ENCODE measurements at regions not wholly inside any gene's neighbourhood (a gene's known extent, or its start where the extent isn't known, plus 50 kb on each side); places are given as distances from the start of the nearest gene placed in this dataset.

DNA sequence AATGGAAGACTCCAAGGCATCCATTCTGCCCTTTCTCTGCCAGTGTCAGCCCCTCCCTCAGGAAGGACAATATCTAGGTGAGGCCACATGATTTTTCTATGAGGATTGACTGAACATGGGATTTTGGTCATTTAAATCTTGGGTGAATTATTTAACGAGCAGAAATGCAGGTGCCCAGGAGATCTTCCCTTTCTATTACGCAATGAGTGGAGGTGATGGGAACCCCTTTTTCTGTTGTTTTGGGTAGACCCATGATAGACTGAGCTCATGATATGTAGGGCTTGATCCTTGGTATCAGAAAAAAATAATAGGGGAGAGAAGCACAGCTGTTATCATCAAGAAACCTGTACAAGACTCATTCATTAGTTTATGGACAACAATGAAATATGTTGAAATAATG, 112.6 kb upstream of the SPTLC3 start (continued):
- TF ChIP-seq, protein P1, sequence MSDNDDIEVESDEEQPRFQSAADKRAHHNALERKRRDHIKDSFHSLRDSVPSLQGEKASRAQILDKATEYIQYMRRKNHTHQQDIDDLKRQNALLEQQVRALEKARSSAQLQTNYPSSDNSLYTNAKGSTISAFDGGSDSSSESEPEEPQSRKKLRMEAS (IDR thresholded peaks at IDR 0.05) = no peak
- TF ChIP-seq, protein P2, sequence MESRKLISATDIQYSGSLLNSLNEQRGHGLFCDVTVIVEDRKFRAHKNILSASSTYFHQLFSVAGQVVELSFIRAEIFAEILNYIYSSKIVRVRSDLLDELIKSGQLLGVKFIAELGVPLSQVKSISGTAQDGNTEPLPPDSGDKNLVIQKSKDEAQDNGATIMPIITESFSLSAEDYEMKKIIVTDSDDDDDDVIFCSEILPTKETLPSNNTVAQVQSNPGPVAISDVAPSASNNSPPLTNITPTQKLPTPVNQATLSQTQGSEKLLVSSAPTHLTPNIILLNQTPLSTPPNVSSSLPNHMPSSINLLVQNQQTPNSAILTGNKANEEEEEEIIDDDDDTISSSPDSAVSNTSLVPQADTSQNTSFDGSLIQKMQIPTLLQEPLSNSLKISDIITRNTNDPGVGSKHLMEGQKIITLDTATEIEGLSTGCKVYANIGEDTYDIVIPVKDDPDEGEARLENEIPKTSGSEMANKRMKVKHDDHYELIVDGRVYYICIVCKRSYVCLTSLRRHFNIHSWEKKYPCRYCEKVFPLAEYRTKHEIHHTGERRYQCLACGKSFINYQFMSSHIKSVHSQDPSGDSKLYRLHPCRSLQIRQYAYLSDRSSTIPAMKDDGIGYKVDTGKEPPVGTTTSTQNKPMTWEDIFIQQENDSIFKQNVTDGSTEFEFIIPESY (IDR thresholded peaks at IDR 0.05) = no peak
- TF ChIP-seq RXRA (IDR thresholded peaks at IDR 0.05) (no peak), RAD21 (IDR thresholded peaks at IDR 0.05) (no peak), EGR1 (IDR thresholded peaks at IDR 0.05; ENCODE audit: low read depth in 2 of 2) (no peak), SP1 (IDR thresholded peaks at IDR 0.05) (no peak), NR2F2 (IDR thresholded peaks at IDR 0.05) (no peak)

DNA sequence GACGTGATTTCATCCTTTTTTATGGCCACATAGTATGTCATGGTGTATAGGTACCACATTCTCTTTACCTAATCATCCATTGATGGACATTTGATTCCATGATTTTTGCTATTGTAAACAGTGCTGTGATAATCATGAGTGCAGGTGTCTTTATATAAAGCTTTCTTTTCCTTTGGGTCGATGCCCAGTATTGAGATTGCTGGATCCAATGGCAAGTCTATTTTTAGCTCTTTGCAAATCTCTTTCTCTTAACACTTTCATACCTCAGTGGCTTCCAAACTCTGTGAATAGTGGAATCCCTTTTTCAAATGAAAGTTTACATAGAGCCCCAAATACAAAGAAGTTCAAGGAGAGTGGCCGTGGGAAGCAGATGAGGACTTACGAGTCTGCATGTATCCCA, 105.8 kb upstream of the SPTLC3 start:
- TF ChIP-seq HNF4A (conservative IDR thresholded peaks at IDR 0.05) (no peak), EGR1 (IDR thresholded peaks at IDR 0.05; ENCODE audit: low read depth in 2 of 2) (no peak), JUND (IDR thresholded peaks at IDR 0.05) (no peak), GABPA (IDR thresholded peaks at IDR 0.05 in 1 of 2, conservative IDR thresholded peaks at IDR 0.05 in 1 of 2) (no peak), NR2F2 (IDR thresholded peaks at IDR 0.05) (no peak), FOXA2 (IDR thresholded peaks at IDR 0.05) (no peak), TAF1 (conservative IDR thresholded peaks at IDR 0.05) (no peak), RXRA (IDR thresholded peaks at IDR 0.05) (no peak), RAD21 (IDR thresholded peaks at IDR 0.05) (no peak), FOXA1 (IDR thresholded peaks at IDR 0.05) (no peak), HNF4G (IDR thresholded peaks at IDR 0.05) (no peak), YY1 (IDR thresholded peaks at IDR 0.05) (no peak), SP1 (IDR thresholded peaks at IDR 0.05) (no peak)
- TF ChIP-seq, protein P3, sequence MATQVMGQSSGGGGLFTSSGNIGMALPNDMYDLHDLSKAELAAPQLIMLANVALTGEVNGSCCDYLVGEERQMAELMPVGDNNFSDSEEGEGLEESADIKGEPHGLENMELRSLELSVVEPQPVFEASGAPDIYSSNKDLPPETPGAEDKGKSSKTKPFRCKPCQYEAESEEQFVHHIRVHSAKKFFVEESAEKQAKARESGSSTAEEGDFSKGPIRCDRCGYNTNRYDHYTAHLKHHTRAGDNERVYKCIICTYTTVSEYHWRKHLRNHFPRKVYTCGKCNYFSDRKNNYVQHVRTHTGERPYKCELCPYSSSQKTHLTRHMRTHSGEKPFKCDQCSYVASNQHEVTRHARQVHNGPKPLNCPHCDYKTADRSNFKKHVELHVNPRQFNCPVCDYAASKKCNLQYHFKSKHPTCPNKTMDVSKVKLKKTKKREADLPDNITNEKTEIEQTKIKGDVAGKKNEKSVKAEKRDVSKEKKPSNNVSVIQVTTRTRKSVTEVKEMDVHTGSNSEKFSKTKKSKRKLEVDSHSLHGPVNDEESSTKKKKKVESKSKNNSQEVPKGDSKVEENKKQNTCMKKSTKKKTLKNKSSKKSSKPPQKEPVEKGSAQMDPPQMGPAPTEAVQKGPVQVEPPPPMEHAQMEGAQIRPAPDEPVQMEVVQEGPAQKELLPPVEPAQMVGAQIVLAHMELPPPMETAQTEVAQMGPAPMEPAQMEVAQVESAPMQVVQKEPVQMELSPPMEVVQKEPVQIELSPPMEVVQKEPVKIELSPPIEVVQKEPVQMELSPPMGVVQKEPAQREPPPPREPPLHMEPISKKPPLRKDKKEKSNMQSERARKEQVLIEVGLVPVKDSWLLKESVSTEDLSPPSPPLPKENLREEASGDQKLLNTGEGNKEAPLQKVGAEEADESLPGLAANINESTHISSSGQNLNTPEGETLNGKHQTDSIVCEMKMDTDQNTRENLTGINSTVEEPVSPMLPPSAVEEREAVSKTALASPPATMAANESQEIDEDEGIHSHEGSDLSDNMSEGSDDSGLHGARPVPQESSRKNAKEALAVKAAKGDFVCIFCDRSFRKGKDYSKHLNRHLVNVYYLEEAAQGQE (IDR thresholded peaks at IDR 0.05) = no peak
- TF ChIP-seq, protein P4, sequence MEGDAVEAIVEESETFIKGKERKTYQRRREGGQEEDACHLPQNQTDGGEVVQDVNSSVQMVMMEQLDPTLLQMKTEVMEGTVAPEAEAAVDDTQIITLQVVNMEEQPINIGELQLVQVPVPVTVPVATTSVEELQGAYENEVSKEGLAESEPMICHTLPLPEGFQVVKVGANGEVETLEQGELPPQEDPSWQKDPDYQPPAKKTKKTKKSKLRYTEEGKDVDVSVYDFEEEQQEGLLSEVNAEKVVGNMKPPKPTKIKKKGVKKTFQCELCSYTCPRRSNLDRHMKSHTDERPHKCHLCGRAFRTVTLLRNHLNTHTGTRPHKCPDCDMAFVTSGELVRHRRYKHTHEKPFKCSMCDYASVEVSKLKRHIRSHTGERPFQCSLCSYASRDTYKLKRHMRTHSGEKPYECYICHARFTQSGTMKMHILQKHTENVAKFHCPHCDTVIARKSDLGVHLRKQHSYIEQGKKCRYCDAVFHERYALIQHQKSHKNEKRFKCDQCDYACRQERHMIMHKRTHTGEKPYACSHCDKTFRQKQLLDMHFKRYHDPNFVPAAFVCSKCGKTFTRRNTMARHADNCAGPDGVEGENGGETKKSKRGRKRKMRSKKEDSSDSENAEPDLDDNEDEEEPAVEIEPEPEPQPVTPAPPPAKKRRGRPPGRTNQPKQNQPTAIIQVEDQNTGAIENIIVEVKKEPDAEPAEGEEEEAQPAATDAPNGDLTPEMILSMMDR (IDR thresholded peaks at IDR 0.05; ENCODE audit: low read depth, low read length, missing input control) = no peak
- TF ChIP-seq, protein P2 (IDR thresholded peaks at IDR 0.05) = no peak
- TF ChIP-seq, protein P1 (IDR thresholded peaks at IDR 0.05) = no peak
- TF ChIP-seq, protein P5, sequence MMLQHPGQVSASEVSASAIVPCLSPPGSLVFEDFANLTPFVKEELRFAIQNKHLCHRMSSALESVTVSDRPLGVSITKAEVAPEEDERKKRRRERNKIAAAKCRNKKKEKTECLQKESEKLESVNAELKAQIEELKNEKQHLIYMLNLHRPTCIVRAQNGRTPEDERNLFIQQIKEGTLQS (IDR thresholded peaks at IDR 0.05) = no peak
- H3K27ac ChIP-seq (ENCODE audit: low read depth in 1 of 2, low read length in 2 of 2) = no peak overlapping the region
- H3K27me3 ChIP-seq (ENCODE audit: control insufficient read depth in 4 of 4, insufficient read depth in 4 of 4, low read length in 3 of 4) = no peaks in the 10 kb centered on the region
- DNase-seq (ENCODE audit: low spot score) = no peak
- no peak overlapping the region for H3K9ac ChIP-seq (ENCODE audit: low read depth in 1 of 2, low read length in 2 of 2)
- no peaks in the 10 kb centered on the region for H3K36me3 ChIP-seq (ENCODE audit: control insufficient read depth in 4 of 4, insufficient read depth in 3 of 4, low read depth in 1 of 4, low read length in 3 of 4)
- 74% methylated on average over 4 of the region's 4 CpGs for WGBS
- no peak overlapping the region for H3K4me3 ChIP-seq (ENCODE audit: low read depth in 1 of 3, low read length in 3 of 3)
- no peaks in the 10 kb centered on the region for H3K4me1 ChIP-seq (ENCODE audit: control insufficient read depth in 4 of 4, insufficient read depth in 4 of 4, low read length in 3 of 4)
- no peaks in the 10 kb centered on the region for H3K9me3 ChIP-seq (ENCODE audit: control insufficient read depth in 4 of 4, low read length in 3 of 4)
